Body of pancreas (tissue), 4 donors: ENCODE measurements at regions not wholly inside any gene's neighbourhood (a gene's known extent, or its start where the extent isn't known, plus 50 kb on each side); places are given as distances from the start of the nearest gene placed in this dataset.

ENCODE experiments used
- ATAC-seq: fragments of 150-250 bp; one replicate; pipeline ENCODE4 v1.9.1; 2016
- DNase-seq, 4 donors: peaks; one replicate each; pipeline ENCODE4 v3.0.0-alpha.2; 2019
- H3K27ac ChIP-seq, 4 donors: fragments of 200-600 bp; sonication (generic); 1 replicate in 3 of 4; 2 replicates in 1 of 4; pipeline versions ENCODE4 v1.5.1 to v1.6.1; 2016 to 2019; ENCODE audit warnings: mild to moderate bottlenecking in 1 of 4, mixed read lengths in 1 of 4, moderate library complexity in 1 of 4
- H3K27me3 ChIP-seq, 2 donors: fragments of 200-600 bp; sonication (generic); one replicate each; pipeline ENCODE4 v1.6.0; 2016; ENCODE audit warnings: mild to moderate bottlenecking in 1 of 2
- H3K36me3 ChIP-seq, 2 donors: fragments of 200-600 bp; sonication (generic); replicated peaks in 1 of 2; 2 replicates each; pipeline ENCODE4 v1.5.1; 2016; ENCODE audit warnings: low read depth in 2 of 2; ENCODE audit not compliant: insufficient read depth in 1 of 2
- H3K4me1 ChIP-seq: fragments of 200-600 bp; sonication (generic); one replicate; pipeline ENCODE4 v1.6.0; 2016
- H3K4me3 ChIP-seq, 2 donors: fragments of 200-600 bp; sonication (generic); 1 replicate in 1 of 2; 2 replicates in 1 of 2; pipeline ENCODE4 v1.5.1; 2016 to 2019
- H3K9me3 ChIP-seq, 3 donors: fragments of 200-600 bp; sonication (generic); 1 replicate in 2 of 3; 2 replicates in 1 of 3; pipeline ENCODE4 v1.5.1; 2016
- CTCF ChIP-seq, 7 experiments: fragments of 450-650 bp in 4 of 7; fragments of 200-600 bp in 3 of 7; sonication (generic) in 3 of 7; IDR thresholded peaks; one replicate each; pipeline ENCODE4 v1.5.1; 2016 to 2019; ENCODE audit warnings: antibody characterized with exemption in 7 of 7
- POLR2A ChIP-seq, 3 donors: fragments of 450-650 bp; IDR thresholded peaks; one replicate each; pipeline ENCODE4 v1.6.1; 2016; ENCODE audit warnings: antibody characterized with exemption in 3 of 3, mild to moderate bottlenecking in 2 of 3
- WGBS, 2 donors: methylation state at CpG; one replicate each; pipeline ENCODE4 v1.1.5; 2017; 5-methylcytosine and 5-hydroxymethylcytosine counted together
- intact Hi-C: fragments of 100-400 bp; cut with DNase I; formaldehyde crosslinking; loops from one replicate; pipeline ENCODE4 v1.15.1; 2023

- Histone ChIP-seq H3K4me1 (peaks cover 10% of the 10 kb centered on the region), H3K4me3 (no peak overlapping the region), H3K9me3 (no peaks in the 10 kb centered on the region), H3K36me3 (no peaks in the 10 kb centered on the region), H3K27me3 (no peaks in the 10 kb centered on the region), H3K27ac (no peak overlapping the region)
- intact Hi-C loops = no loop called here
- ATAC-seq = no peak
- 93 to 94% methylated on average over 2 of the region's 2 CpGs for WGBS, 2 donors
- no peak for TF ChIP-seq POLR2A (IDR thresholded peaks at IDR 0.05)
- TF ChIP-seq CTCF (IDR thresholded peaks at IDR 0.05) = no peak
- no peak for DNase-seq
Measured at GRCh38 chr3:137082763-137083162, 125.0 kb downstream of the IL20RB start.

GRCh38 chr3:137083332-137083731 is 125.5 kb downstream of the IL20RB start:
- H3K36me3 ChIP-seq = no peaks in the 10 kb centered on the region
- ATAC-seq = no peak
- H3K4me1 ChIP-seq = peaks cover 10% of the 10 kb centered on the region
- no peaks in the 10 kb centered on the region for H3K27me3 ChIP-seq
- WGBS, 2 donors = 62 to 70% methylated on average over 2 of the region's 2 CpGs
- TF ChIP-seq POLR2A (IDR thresholded peaks at IDR 0.05) (no peak), CTCF (IDR thresholded peaks at IDR 0.05) (no peak)
- DNase-seq = no peak
- H3K4me3 ChIP-seq = no peak overlapping the region
- no peak overlapping the region for H3K27ac ChIP-seq
- intact Hi-C loops = no loop called here
- H3K9me3 ChIP-seq = no peaks in the 10 kb centered on the region

GRCh38 chr3:137084586-137084985 is 126.8 kb downstream of the IL20RB start:
- Histone ChIP-seq H3K9me3 (no peaks in the 10 kb centered on the region), H3K27ac (no peak overlapping the region), H3K27me3 (no peaks in the 10 kb centered on the region), H3K36me3 (no peaks in the 10 kb centered on the region), H3K4me3 (no peak overlapping the region), H3K4me1 (peaks cover 10% of the 10 kb centered on the region)
- DNase-seq (no peak), ATAC-seq (no peak)
- TF ChIP-seq CTCF (IDR thresholded peaks at IDR 0.05) (no peak), POLR2A (IDR thresholded peaks at IDR 0.05) (no peak)
- WGBS, 2 donors = 53 to 59% methylated on average over 4 of the region's 4 CpGs
- intact Hi-C loops = no loop called here

GRCh38 chr3:137097386-137097785 is 139.6 kb downstream of the IL20RB start:
- no peak for ATAC-seq
- 39 to 49% methylated on average over 3 of the region's 3 CpGs for WGBS, 2 donors
- intact Hi-C loops = no loop called here

More at GRCh38 chr3:137097386-137097785, 139.6 kb downstream of the IL20RB start:
- no peak for DNase-seq
- no peak overlapping the region for H3K27ac ChIP-seq
- no peaks in the 10 kb centered on the region for H3K27me3 ChIP-seq
- no peak overlapping the region for H3K4me3 ChIP-seq
- no peaks in the 10 kb centered on the region for H3K9me3 ChIP-seq
- no peaks in the 10 kb centered on the region for H3K4me1 ChIP-seq
- no peak for TF ChIP-seq CTCF (IDR thresholded peaks at IDR 0.05)
- no peak for TF ChIP-seq POLR2A (IDR thresholded peaks at IDR 0.05)
- no peaks in the 10 kb centered on the region for H3K36me3 ChIP-seq
